Hepatocyte (in vitro differentiated cells): ENCODE measurements at regions not wholly inside any gene's neighbourhood (a gene's known extent, or its start where the extent isn't known, plus 50 kb on each side); places are given as distances from the start of the nearest gene placed in this dataset.

Experiments used
- EZH2 ChIP-seq: fragments of 200-600 bp; sonication (generic); IDR thresholded peaks from 2 replicates; pipeline ENCODE4 v1.6.1; 2016; ENCODE audit warnings: antibody characterized with exemption, mild to moderate bottlenecking, borderline replicate concordance
- EZH2phosphoT487 ChIP-seq: fragments of 200-600 bp; sonication (generic); IDR thresholded peaks from one replicate; pipeline ENCODE4 v1.6.1; 2018; ENCODE audit warnings: antibody characterized with exemption, mild to moderate bottlenecking, low read depth, moderate library complexity; ENCODE audit not compliant: unreplicated experiment, severe bottlenecking
- TF ChIP-seq, protein P1 (sequence below): fragments of 200-600 bp; sonication (generic); IDR thresholded peaks from 2 replicates; pipeline ENCODE4 v1.5.1; 2016; ENCODE audit warnings: antibody characterized with exemption, mild to moderate bottlenecking; ENCODE audit not compliant: poor library complexity

DNA sequence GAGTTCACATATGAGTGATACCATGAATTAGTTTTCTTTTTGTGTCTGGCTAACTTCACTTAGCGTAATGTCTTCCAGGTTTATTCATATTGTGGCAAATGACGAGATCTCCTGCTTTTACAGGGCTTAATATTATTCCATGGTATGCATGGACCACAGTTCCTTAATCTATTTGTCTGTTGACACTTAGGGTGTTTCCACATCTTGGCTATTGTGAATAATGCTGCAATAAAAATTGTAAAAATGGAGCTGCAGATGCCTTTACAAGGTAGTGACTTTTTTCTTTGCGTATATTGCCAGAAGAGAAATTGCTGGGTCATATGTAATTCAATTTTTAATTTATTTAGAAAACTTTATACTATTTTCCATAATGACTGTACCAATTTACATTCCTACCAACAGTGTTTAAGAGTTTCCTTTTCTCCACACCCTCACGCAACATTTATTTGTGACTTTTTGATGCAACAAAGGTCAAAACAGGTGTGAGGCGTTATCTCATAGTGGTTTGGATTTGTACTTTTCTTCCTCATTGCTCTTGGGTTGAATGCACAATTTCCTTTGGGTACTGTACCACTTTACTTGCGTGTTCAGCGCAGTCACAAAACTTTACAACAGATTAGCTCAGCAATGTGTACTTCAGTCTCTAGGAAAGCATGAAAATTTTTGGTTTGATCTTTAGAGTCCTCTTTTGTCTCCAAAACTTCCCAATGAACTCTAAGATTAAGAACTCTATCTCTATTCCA lies 240.8 kb downstream of the PPARGC1A start:
- TF ChIP-seq, protein P1, sequence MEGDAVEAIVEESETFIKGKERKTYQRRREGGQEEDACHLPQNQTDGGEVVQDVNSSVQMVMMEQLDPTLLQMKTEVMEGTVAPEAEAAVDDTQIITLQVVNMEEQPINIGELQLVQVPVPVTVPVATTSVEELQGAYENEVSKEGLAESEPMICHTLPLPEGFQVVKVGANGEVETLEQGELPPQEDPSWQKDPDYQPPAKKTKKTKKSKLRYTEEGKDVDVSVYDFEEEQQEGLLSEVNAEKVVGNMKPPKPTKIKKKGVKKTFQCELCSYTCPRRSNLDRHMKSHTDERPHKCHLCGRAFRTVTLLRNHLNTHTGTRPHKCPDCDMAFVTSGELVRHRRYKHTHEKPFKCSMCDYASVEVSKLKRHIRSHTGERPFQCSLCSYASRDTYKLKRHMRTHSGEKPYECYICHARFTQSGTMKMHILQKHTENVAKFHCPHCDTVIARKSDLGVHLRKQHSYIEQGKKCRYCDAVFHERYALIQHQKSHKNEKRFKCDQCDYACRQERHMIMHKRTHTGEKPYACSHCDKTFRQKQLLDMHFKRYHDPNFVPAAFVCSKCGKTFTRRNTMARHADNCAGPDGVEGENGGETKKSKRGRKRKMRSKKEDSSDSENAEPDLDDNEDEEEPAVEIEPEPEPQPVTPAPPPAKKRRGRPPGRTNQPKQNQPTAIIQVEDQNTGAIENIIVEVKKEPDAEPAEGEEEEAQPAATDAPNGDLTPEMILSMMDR, result no peak
- TF ChIP-seq EZH2phosphoT487 (no peak), EZH2 (no peak)
